LNCaP clone FGC (cell line): ENCODE measurements at regions not wholly inside any gene's neighbourhood (a gene's known extent, or its start where the extent isn't known, plus 50 kb on each side); places are given as distances from the start of the nearest gene placed in this dataset.

Source experiments
- DNase-seq: peaks from one replicate; pipeline ENCODE4 v3.0.0-alpha.2; 2011; ENCODE audit warnings: low read depth
- H3K4me3 ChIP-seq: 2 replicates; pipeline ENCODE4 v1.5.1; 2011; ENCODE audit warnings: mild to moderate bottlenecking, low read depth, low read length, control low read depth
- TF ChIP-seq, protein P1 (sequence below): IDR thresholded peaks from 2 replicates; pipeline ENCODE4 v1.5.1; 2012; ENCODE audit warnings: mild to moderate bottlenecking; ENCODE audit not compliant: control insufficient read depth, insufficient read depth; ENCODE audit errors: extremely low read depth

DNA sequence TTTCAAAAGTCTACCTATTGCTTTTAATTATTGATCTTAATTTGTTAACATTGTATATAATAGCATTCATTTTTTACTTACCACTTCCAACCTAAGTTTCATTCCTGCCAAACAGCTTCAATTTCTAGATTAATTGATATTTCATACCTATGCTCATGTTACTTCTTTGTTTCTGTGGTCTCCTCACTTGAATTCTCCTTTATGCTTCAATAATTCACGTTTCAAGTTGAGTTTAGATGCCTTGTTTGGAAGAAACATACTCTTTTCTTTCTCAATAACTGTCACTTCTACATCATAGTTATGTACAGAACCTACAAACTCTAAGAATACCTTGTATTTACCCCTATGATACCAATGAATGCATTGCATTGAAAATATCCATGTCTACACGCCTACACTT lies 862.2 kb upstream of the LRATD1 start:
- H3K4me3 ChIP-seq, result no peak overlapping the region
- DNase-seq, result no peak
- TF ChIP-seq, protein P1, sequence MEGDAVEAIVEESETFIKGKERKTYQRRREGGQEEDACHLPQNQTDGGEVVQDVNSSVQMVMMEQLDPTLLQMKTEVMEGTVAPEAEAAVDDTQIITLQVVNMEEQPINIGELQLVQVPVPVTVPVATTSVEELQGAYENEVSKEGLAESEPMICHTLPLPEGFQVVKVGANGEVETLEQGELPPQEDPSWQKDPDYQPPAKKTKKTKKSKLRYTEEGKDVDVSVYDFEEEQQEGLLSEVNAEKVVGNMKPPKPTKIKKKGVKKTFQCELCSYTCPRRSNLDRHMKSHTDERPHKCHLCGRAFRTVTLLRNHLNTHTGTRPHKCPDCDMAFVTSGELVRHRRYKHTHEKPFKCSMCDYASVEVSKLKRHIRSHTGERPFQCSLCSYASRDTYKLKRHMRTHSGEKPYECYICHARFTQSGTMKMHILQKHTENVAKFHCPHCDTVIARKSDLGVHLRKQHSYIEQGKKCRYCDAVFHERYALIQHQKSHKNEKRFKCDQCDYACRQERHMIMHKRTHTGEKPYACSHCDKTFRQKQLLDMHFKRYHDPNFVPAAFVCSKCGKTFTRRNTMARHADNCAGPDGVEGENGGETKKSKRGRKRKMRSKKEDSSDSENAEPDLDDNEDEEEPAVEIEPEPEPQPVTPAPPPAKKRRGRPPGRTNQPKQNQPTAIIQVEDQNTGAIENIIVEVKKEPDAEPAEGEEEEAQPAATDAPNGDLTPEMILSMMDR, result no peak

DNA sequence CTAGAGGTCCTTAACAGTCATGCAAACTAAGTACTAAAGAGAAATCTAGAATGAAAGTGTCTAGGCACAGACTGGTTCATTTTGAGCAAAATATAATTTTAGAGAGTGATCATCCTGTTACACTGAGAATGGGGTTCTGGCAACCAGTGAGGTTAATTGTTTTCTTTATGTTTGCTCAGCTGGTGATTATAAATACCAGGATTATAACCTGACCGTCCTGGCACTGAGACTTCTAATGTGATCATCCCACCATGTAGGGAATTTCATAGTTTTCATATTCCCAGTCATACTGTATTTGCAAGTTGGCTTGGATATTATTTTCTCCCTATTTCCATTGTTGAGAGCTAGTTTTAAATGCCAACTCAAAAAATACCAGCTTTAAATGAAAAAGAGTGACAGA lies 852.5 kb upstream of the LRATD1 start:
- no peak for DNase-seq
- TF ChIP-seq, protein P1, result no peak
- H3K4me3 ChIP-seq, result no peak overlapping the region

DNA sequence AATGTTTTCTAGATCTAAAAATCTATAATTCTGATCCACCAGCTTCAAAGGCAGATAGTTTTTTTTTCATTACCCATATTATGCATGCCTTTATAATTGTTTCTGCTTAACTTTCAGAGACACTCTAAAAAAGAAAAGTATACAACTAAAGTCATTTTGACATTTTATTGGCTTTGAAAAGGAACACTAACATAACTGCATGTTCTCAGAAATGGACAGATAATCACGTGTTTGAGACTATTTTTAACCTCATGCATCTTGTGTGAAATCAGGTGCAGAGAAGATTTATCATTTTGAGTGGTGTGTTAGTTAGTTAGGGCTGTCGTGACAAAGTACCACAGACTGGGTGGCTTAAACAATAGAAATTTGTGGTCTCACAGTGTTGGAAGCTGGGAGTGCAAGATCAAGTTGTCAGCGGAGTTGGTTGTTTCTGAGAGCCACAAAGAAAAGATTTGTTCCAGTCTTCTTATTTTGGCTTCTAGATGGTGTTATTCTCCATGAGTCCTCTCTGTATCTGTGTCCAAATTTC lies 841.4 kb upstream of the LRATD1 start:
- TF ChIP-seq, protein P1, result no peak
- DNase-seq, result no peak

DNA sequence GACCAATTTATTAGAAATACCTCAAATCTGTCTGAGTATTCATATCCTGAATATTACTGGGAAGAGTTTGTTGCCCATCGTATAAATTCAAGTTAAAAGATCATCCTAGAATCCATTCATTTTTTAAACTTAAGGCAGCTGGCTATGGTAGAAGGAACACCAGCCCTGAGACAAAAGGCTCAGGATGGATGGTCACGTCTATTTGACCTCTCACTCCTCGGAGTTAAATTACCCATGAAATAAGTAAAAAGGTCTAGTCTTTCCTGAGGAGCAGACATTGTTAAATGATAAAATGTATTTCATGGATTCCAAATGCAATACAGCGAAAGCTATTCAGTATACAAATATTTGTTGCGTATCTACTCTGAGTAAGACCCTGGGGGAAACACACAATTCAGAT lies 826.0 kb upstream of the LRATD1 start:
- no peak for DNase-seq
- no peak overlapping the region for H3K4me3 ChIP-seq
- TF ChIP-seq, protein P1, result no peak

More for the DNA sequence above, 841.4 kb upstream of the LRATD1 start:
- no peak overlapping the region for H3K4me3 ChIP-seq

DNA sequence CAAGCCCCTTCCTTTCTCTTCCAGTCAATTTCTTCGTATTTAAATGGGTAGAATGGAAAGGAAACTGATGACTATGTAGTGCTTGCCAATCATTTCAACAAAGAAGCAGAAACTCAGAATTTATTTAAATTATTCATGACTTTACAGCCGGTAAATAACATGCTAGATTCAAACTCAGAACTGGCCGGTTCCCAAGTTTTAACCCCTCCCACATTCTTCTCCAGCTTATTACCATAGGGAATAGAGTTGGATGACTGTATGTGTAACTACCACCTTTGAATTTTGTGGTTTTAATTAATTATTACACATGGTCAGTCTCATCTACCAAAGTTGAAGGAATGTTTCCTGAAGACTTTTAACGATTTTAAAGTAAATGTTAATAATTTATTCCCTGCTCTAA lies 819.3 kb upstream of the LRATD1 start:
- DNase-seq, result no peak
- TF ChIP-seq, protein P1, result no peak
- no peak overlapping the region for H3K4me3 ChIP-seq

DNA sequence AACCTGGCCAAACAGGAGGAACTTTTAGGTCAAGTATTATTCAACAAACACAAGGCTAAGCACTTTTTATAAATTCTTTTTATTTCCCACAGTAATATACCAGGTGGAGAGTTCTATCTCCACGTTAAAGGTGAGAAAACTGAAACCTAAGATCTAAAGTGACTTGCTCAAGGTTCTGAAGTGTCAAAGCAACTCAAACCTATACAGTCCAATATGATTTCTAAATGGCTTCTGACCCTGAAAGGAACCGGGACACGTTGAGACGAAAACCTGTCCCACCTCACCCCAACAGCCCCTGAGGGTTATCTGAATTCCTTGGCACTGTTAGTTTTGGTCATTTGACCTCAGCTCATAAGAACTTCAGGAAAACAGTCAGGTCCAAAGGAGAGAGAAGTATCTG lies 814.5 kb upstream of the LRATD1 start:
- no peak overlapping the region for H3K4me3 ChIP-seq
- no peak for DNase-seq
- TF ChIP-seq, protein P1, result no peak

DNA sequence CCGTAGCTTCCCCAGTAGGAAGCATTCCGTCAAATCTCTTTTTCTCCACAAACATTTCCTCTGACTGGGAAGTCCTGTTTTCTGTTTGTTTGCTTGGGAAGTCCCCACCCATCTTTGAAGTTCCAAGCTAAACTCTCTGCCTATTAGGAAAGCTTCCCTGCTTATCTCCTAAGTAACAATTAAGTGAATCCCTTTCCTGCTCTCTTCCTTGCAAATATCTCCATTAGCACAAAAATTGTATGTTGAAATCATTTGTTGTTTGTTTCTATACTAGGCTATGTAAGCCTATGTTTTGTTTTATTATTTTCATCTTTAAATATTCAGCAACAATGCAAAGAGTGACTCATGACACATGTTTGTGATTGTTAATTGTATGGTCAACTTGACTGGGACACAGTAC lies 812.6 kb upstream of the LRATD1 start:
- no peak overlapping the region for H3K4me3 ChIP-seq
- DNase-seq, result no peak
- TF ChIP-seq, protein P1, result no peak
